Skeletal muscle satellite cell (primary cell): ENCODE measurements at regions not wholly inside any gene's neighbourhood (a gene's known extent, or its start where the extent isn't known, plus 50 kb on each side); places are given as distances from the start of the nearest gene placed in this dataset. TPM values are rescaled to one million over a fixed set of nuclear protein-coding genes. Genes with fewer than 3 reads are reported as not detected.
"Not testable (repeated sequence)": the region's sequence is repeated elsewhere in the genome, so short reads cannot be mapped to it uniquely, and the experiment has no call there.

Experiments
- H3K27me3 ChIP-seq: 2 replicates; pipeline ENCODE4 v1.7.0; 2013; ENCODE audit warnings: low read length; ENCODE audit not compliant: control insufficient read depth, insufficient read depth
- H3K36me3 ChIP-seq: 2 replicates; pipeline ENCODE4 v1.7.0; 2013; ENCODE audit warnings: mild to moderate bottlenecking, control low read depth, low read length; ENCODE audit not compliant: insufficient read depth
- H3K4me1 ChIP-seq: 2 replicates; pipeline ENCODE4 v1.7.0; 2013; ENCODE audit warnings: low read length; ENCODE audit not compliant: control insufficient read depth, insufficient read depth
- H3K4me2 ChIP-seq: 2 replicates; pipeline ENCODE4 v1.7.0; 2013; ENCODE audit warnings: mild to moderate bottlenecking, low read length
- H3K4me3 ChIP-seq: 2 replicates; pipeline ENCODE4 v1.7.0; 2013; ENCODE audit warnings: low read length
- H3K9ac ChIP-seq: 2 replicates; pipeline ENCODE4 v1.7.0; 2013; ENCODE audit warnings: mild to moderate bottlenecking, low read depth, low read length, moderate library complexity
- H3K9me3 ChIP-seq: replicated peaks from 2 replicates; pipeline ENCODE4 v1.7.0; 2013; ENCODE audit warnings: mild to moderate bottlenecking, control low read depth, low read length
- small RNA-seq: library from RNA; depleted of rRNA; stranded (forward); fragments of <200 nt; gene quantifications from one replicate; pipeline ENCODE3, GENCODE V24; 2012

- not testable (repeated sequence) for H3K27me3 ChIP-seq, H3K9me3 ChIP-seq
Measured at GRCh38 chr4:55280474-55280873, 65.6 kb upstream of the SRD5A3 start.

GRCh38 chr4:55281118-55281683 lies 64.8 kb upstream of the SRD5A3 start:
- H3K4me2 ChIP-seq, H3K36me3 ChIP-seq, H3K4me1 ChIP-seq, H3K9me3 ChIP-seq, H3K4me3 ChIP-seq, H3K9ac ChIP-seq, H3K27me3 ChIP-seq: not testable (repeated sequence)

More at GRCh38 chr4:55280474-55280873, 65.6 kb upstream of the SRD5A3 start:
- not testable (repeated sequence) for H3K4me3 ChIP-seq, H3K9ac ChIP-seq, H3K4me2 ChIP-seq, H3K36me3 ChIP-seq, H3K4me1 ChIP-seq

- Histone ChIP-seq H3K27me3 (peaks cover 3% of the 10 kb centered on the region), H3K4me1 (no peaks in the 10 kb centered on the region), H3K9me3 (peaks cover 5% of the 10 kb centered on the region)
Measured at GRCh38 chr4:55284331-55284730, 61.7 kb upstream of the SRD5A3 start.

GRCh38 chr4:55291227-55291640 lies 54.8 kb upstream of the SRD5A3 start:
- no peaks in the 10 kb centered on the region for H3K9me3 ChIP-seq
- H3K9ac ChIP-seq: no peak overlapping the region
- H3K36me3 ChIP-seq: no peaks in the 10 kb centered on the region
- peaks cover 10% of the 10 kb centered on the region for H3K4me1 ChIP-seq
- H3K4me3 ChIP-seq: no peak overlapping the region
- H3K27me3 ChIP-seq: no peaks in the 10 kb centered on the region
- no peak overlapping the region for H3K4me2 ChIP-seq

More at GRCh38 chr4:55284331-55284730, 61.7 kb upstream of the SRD5A3 start:
- H3K9ac ChIP-seq: no peak overlapping the region
- no peak overlapping the region for H3K4me3 ChIP-seq
- no peaks in the 10 kb centered on the region for H3K36me3 ChIP-seq
- H3K4me2 ChIP-seq: no peak overlapping the region

- H3K4me3 ChIP-seq: no peak overlapping the region
- H3K27me3 ChIP-seq: no peaks in the 10 kb centered on the region
- H3K36me3 ChIP-seq: no peaks in the 10 kb centered on the region
- no peak overlapping the region for H3K9ac ChIP-seq
- peaks cover 16% of the 10 kb centered on the region for H3K4me1 ChIP-seq
- no peak overlapping the region for H3K4me2 ChIP-seq
- no peaks in the 10 kb centered on the region for H3K9me3 ChIP-seq
Measured at GRCh38 chr4:55296096-55296495, 49.9 kb upstream of the SRD5A3 start.

Small RNA genes in the stretch of these regions (small RNA-seq; reads per million reads assigned to genes)
- not detected for gene RN7SL822P
- gene RNU6-746P: not detected
